Fibroblast of lung (primary cell): ENCODE measurements at regions not wholly inside any gene's neighbourhood (a gene's known extent, or its start where the extent isn't known, plus 50 kb on each side); places are given as distances from the start of the nearest gene placed in this dataset.

ENCODE experiments used
- CTCF ChIP-seq, 2 donors: IDR thresholded peaks in 1 of 2; conservative IDR thresholded peaks in 1 of 2; 1 replicate in 1 of 2; 2 replicates in 1 of 2; pipeline ENCODE4 v1.5.1; 2011 to 2012; ENCODE audit warnings: low read length in 2 of 2, control low read depth in 1 of 2, inconsistent platforms in 1 of 2, low read depth in 1 of 2, mild to moderate bottlenecking in 1 of 2
- EZH2 ChIP-seq: IDR thresholded peaks from 2 replicates; pipeline ENCODE4 v1.5.1; 2012; ENCODE audit warnings: low read length, control low read depth, mild to moderate bottlenecking; ENCODE audit errors: missing control alignments

DNA sequence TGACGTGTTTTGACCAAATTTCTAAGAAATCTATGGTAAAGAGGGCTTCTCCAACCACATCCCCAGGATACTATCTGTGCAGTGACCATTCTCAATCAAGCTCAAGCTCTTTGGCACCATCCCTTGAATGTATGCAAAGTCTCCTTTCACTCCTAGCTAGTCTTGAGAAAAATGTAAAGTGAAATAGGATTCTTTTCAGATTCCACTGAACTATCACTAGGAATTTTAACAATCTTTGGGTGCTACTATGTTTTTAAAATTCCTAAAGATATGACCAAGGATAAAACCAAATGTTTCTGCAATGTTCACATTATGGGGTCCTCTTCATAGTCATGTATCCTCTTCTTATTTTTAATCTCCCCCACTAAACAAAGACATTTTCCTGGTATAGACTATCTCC is 107.8 kb downstream of the TMCO5A start:
- TF ChIP-seq CTCF (conservative IDR thresholded peaks at IDR 0.05 in 1 of 2, IDR thresholded peaks at IDR 0.05 in 1 of 2; ENCODE audit: low read depth in 1 of 2, low read length in 2 of 2) (no peak), EZH2 (no peak)
